Endothelial cell (in vitro differentiated cells): ENCODE measurements at regions not wholly inside any gene's neighbourhood (a gene's known extent, or its start where the extent isn't known, plus 50 kb on each side); places are given as distances from the start of the nearest gene placed in this dataset.

Source experiments
- DNase-seq: peaks from one replicate; pipeline ENCODE4 v3.0.0; 2021; ENCODE audit warnings: low spot score
- H3K27ac Mint-ChIP-seq: one replicate; pipeline ENCODE4 v1.8.0; 2021; ENCODE audit warnings: mixed read lengths, inconsistent platforms; ENCODE audit not compliant: unreplicated experiment
- H3K27me3 Mint-ChIP-seq: one replicate; pipeline ENCODE4 v1.8.0; 2021; ENCODE audit warnings: mild to moderate bottlenecking, moderate library complexity, mixed read lengths, inconsistent platforms; ENCODE audit not compliant: unreplicated experiment
- H3K36me3 Mint-ChIP-seq: one replicate; pipeline ENCODE4 v1.8.0; 2021; ENCODE audit warnings: mild to moderate bottlenecking, low read depth, mixed read lengths, inconsistent platforms; ENCODE audit not compliant: unreplicated experiment
- H3K4me1 Mint-ChIP-seq: one replicate; pipeline ENCODE4 v1.8.0; 2021; ENCODE audit warnings: mild to moderate bottlenecking, mixed read lengths, inconsistent platforms; ENCODE audit not compliant: unreplicated experiment
- H3K4me3 Mint-ChIP-seq: one replicate; pipeline ENCODE4 v1.8.0; 2021; ENCODE audit warnings: mild to moderate bottlenecking, mixed read lengths, inconsistent platforms; ENCODE audit not compliant: unreplicated experiment
- H3K9me3 Mint-ChIP-seq: one replicate; pipeline ENCODE4 v1.8.0; 2021; ENCODE audit warnings: mixed read lengths, inconsistent platforms; ENCODE audit not compliant: unreplicated experiment
- TF ChIP-seq, protein P1 (sequence below): fragments of 200-600 bp; sonication (generic); IDR thresholded peaks from one replicate; pipeline ENCODE4 v1.5.0; 2021; ENCODE audit warnings: antibody characterized with exemption; ENCODE audit not compliant: unreplicated experiment

DNA sequence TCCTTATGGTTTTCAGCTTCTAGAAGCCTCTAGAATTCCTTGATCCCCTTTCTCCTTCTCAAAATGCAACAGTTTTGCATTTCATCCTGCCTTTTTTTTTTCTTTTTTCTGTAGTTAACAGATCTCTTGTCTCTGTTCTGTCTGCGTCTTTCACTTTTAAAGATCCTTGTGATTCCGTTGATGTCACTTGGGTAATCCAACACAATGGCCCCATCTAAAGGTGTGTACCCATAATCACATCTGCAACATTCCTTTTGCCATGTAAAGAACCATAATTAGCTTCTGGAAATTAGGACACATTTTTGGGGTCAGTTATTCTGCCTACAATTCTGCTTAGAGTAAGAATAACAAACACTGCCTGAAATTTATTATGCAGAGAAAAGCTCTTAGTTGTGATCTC lies 1180.9 kb upstream of the ADGRL3 start:
- TF ChIP-seq, protein P1, sequence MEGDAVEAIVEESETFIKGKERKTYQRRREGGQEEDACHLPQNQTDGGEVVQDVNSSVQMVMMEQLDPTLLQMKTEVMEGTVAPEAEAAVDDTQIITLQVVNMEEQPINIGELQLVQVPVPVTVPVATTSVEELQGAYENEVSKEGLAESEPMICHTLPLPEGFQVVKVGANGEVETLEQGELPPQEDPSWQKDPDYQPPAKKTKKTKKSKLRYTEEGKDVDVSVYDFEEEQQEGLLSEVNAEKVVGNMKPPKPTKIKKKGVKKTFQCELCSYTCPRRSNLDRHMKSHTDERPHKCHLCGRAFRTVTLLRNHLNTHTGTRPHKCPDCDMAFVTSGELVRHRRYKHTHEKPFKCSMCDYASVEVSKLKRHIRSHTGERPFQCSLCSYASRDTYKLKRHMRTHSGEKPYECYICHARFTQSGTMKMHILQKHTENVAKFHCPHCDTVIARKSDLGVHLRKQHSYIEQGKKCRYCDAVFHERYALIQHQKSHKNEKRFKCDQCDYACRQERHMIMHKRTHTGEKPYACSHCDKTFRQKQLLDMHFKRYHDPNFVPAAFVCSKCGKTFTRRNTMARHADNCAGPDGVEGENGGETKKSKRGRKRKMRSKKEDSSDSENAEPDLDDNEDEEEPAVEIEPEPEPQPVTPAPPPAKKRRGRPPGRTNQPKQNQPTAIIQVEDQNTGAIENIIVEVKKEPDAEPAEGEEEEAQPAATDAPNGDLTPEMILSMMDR, result no peak
- no peak for DNase-seq
- no peaks in the 10 kb centered on the region for H3K9me3 Mint-ChIP-seq
- no peaks in the 10 kb centered on the region for H3K27me3 Mint-ChIP-seq
- H3K4me3 Mint-ChIP-seq, result no peak overlapping the region
- H3K27ac Mint-ChIP-seq, result no peak overlapping the region
- H3K36me3 Mint-ChIP-seq, result no peaks in the 10 kb centered on the region
- no peaks in the 10 kb centered on the region for H3K4me1 Mint-ChIP-seq

DNA sequence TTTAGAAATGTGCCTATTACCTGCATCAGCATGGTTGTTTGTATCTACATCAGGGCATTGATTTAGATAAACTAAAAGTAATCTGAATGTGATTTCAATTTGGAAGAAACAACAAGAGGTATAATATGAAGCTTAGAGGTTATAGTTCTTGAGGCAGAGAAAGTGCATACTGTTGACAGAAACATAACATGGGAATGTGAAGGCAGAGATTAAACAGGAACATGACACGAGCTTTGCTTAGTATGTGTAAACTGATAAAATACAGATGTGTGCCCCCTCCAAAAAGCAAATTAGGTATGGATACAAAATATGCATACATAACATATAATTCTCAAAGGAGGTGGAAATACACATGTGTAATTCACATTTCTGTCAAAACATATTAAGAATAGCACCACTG lies 1180.2 kb upstream of the ADGRL3 start:
- TF ChIP-seq, protein P1, result no peak
- Mint-ChIP-seq H3K9me3 (no peaks in the 10 kb centered on the region), H3K27me3 (no peaks in the 10 kb centered on the region), H3K4me1 (no peaks in the 10 kb centered on the region), H3K36me3 (no peaks in the 10 kb centered on the region), H3K4me3 (no peak overlapping the region), H3K27ac (no peak overlapping the region)
- DNase-seq, result no peak

- Mint-ChIP-seq H3K9me3 (no peaks in the 10 kb centered on the region), H3K27ac (no peak overlapping the region), H3K4me1 (no peaks in the 10 kb centered on the region), H3K4me3 (no peak overlapping the region), H3K36me3 (no peaks in the 10 kb centered on the region), H3K27me3 (no peaks in the 10 kb centered on the region)
- TF ChIP-seq, protein P1, result no peak
- no peak for DNase-seq
Measured at GRCh38 chr4:60020389-60020788, 1179.7 kb upstream of the ADGRL3 start.

GRCh38 chr4:60033826-60034225 lies 1166.3 kb upstream of the ADGRL3 start:
- no peak overlapping the region for H3K27ac Mint-ChIP-seq
- no peaks in the 10 kb centered on the region for H3K4me1 Mint-ChIP-seq
- no peaks in the 10 kb centered on the region for H3K9me3 Mint-ChIP-seq
- no peaks in the 10 kb centered on the region for H3K27me3 Mint-ChIP-seq
- no peaks in the 10 kb centered on the region for H3K36me3 Mint-ChIP-seq
- no peak overlapping the region for H3K4me3 Mint-ChIP-seq
- no peak for DNase-seq
- TF ChIP-seq, protein P1, result no peak

DNA sequence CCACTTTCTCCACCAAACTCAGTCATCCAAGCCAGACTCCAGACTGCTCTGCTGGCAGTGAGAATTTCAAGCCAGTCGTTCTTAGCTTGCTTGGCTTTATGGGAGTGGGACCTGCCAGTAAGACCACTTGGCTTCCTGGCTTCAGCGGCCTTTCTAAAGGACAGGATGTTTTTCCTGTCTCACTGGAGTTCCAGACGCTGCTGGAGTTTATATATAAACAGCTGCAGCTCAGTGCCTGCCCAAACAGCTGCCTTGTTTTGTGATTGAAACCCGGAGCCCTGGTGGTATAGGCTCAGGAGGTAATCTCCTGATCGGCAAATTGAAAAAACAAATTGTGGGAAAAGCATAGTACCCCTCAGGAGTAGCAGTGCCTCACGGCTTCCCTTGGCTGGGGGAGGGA lies 1165.8 kb upstream of the ADGRL3 start:
- Mint-ChIP-seq H3K27ac (no peak overlapping the region), H3K4me3 (no peak overlapping the region), H3K27me3 (no peaks in the 10 kb centered on the region), H3K36me3 (no peaks in the 10 kb centered on the region), H3K9me3 (no peaks in the 10 kb centered on the region), H3K4me1 (no peaks in the 10 kb centered on the region)
- DNase-seq, result no peak
- TF ChIP-seq, protein P1, result no peak
